Lower leg skin (tissue), 3 donors: ENCODE measurements at regions not wholly inside any gene's neighbourhood (a gene's known extent, or its start where the extent isn't known, plus 50 kb on each side); places are given as distances from the start of the nearest gene placed in this dataset.

ENCODE experiments used
- CTCF ChIP-seq, 3 donors: fragments of 450-650 bp; IDR thresholded peaks; one replicate each; pipeline ENCODE4 v1.5.1; 2016; ENCODE audit warnings: antibody characterized with exemption in 3 of 3, mild to moderate bottlenecking in 3 of 3, moderate library complexity in 2 of 3
- POLR2A ChIP-seq, 2 donors: fragments of 450-650 bp; IDR thresholded peaks; one replicate each; pipeline ENCODE4 v1.6.1; 2016 to 2017; ENCODE audit warnings: antibody characterized with exemption in 2 of 2, mild to moderate bottlenecking in 1 of 2, moderate library complexity in 1 of 2

- no peak for TF ChIP-seq POLR2A (IDR thresholded peaks at IDR 0.05)
- TF ChIP-seq CTCF (IDR thresholded peaks at IDR 0.05): no peak
Measured at GRCh38 chr6:1027109-1027794, 284.6 kb upstream of the FOXQ1 start.
